WTC11 (cell line): ENCODE measurements at regions not wholly inside any gene's neighbourhood (a gene's known extent, or its start where the extent isn't known, plus 50 kb on each side); places are given as distances from the start of the nearest gene placed in this dataset.

Experiments
- ATAC-seq: fragments of 200-7000 bp; cut with Tn5 transposase; 2 replicates; pipeline ENCODE4 v1.10.0; 2021; ENCODE audit warnings: mild to moderate bottlenecking, moderate library complexity
- CTCF ChIA-PET: fragments of 300-600 bp; sonication (Branson Sonifier 250); formaldehyde crosslinking; loops from one replicate; lab custom pipeline; 2021; ENCODE audit warnings: antibody characterized with exemption; lab: Charles Lee
- POLR2A ChIA-PET: fragments of 350-600 bp; sonication (Branson Sonifier 250); formaldehyde crosslinking; loops from one replicate; lab custom pipeline; 2021; ENCODE audit warnings: antibody characterized with exemption; lab: Charles Lee
- DNase-seq: peaks from one replicate; pipeline ENCODE4 v3.0.0; 2021; ENCODE audit warnings: low spot score
- H3K27ac Mint-ChIP-seq: 2 replicates; pipeline ENCODE4 v1.8.0; 2021; ENCODE audit warnings: mixed read lengths
- H3K27me3 Mint-ChIP-seq: 2 replicates; pipeline ENCODE4 v1.8.0; 2021; ENCODE audit warnings: low read depth, mild to moderate bottlenecking, moderate library complexity, mixed read lengths
- H3K36me3 Mint-ChIP-seq: 2 replicates; pipeline ENCODE4 v1.8.0; 2021; ENCODE audit warnings: mixed read lengths
- H3K4me1 Mint-ChIP-seq: 2 replicates; pipeline ENCODE4 v1.8.0; 2022; ENCODE audit warnings: mixed read lengths
- H3K4me3 Mint-ChIP-seq: 2 replicates; pipeline ENCODE4 v1.8.0; 2021; ENCODE audit warnings: mild to moderate bottlenecking, moderate library complexity, mixed read lengths
- H3K9me3 Mint-ChIP-seq: 2 replicates; pipeline ENCODE4 v1.8.0; 2021; ENCODE audit warnings: mixed read lengths
- CBFB ChIP-seq: sonication (generic); formaldehyde crosslinking; IDR thresholded peaks from 2 replicates; pipeline ENCODE4 v1.8.1; 2022; ENCODE audit warnings: mild to moderate bottlenecking, low read depth, missing genetic modification reagents
- FOXJ3 ChIP-seq: sonication (generic); formaldehyde crosslinking; IDR thresholded peaks from 2 replicates; pipeline ENCODE4 v1.9.0; 2021; ENCODE audit warnings: missing genetic modification reagents, mild to moderate bottlenecking, borderline replicate concordance
- FOXP1 ChIP-seq: sonication (generic); formaldehyde crosslinking; IDR thresholded peaks from 2 replicates; pipeline ENCODE4 v1.8.0; 2022; ENCODE audit warnings: missing genetic modification reagents, mild to moderate bottlenecking, moderate library complexity, borderline replicate concordance
- GABPB1 ChIP-seq: sonication (generic); formaldehyde crosslinking; IDR thresholded peaks from 2 replicates; pipeline ENCODE4 v1.8.1; 2023; ENCODE audit warnings: mild to moderate bottlenecking, missing genetic modification reagents
- MYBL2 ChIP-seq: sonication (generic); formaldehyde crosslinking; IDR thresholded peaks from 2 replicates; pipeline ENCODE4 v1.8.1; 2023; ENCODE audit warnings: mild to moderate bottlenecking, moderate library complexity, missing genetic modification reagents
- NFYB ChIP-seq: sonication (generic); formaldehyde crosslinking; conservative IDR thresholded peaks from 2 replicates; pipeline ENCODE4 v1.8.0; 2022; ENCODE audit warnings: low read depth, missing genetic modification reagents
- SMAD3 ChIP-seq: sonication (generic); formaldehyde crosslinking; IDR thresholded peaks from 2 replicates; pipeline ENCODE4 v1.8.0; 2022; ENCODE audit warnings: missing genetic modification reagents, mild to moderate bottlenecking, borderline replicate concordance
- SOX15 ChIP-seq: fragments of 250-450 bp; sonication (Bioruptor Pico); IDR thresholded peaks from 2 replicates; pipeline ENCODE4 v1.9.0; 2021; ENCODE audit warnings: mild to moderate bottlenecking
- TP53 ChIP-seq: sonication (generic); formaldehyde crosslinking; IDR thresholded peaks from 2 replicates; pipeline ENCODE4 v1.8.1; 2023; ENCODE audit warnings: mild to moderate bottlenecking, missing genetic modification reagents
- ZNF232 ChIP-seq: sonication (generic); formaldehyde crosslinking; IDR thresholded peaks from 2 replicates; pipeline ENCODE4 v1.8.0; 2022; ENCODE audit warnings: mild to moderate bottlenecking, missing genetic modification reagents
- TF ChIP-seq, protein P1 (sequence below): sonication (generic); formaldehyde crosslinking; IDR thresholded peaks from 2 replicates; pipeline ENCODE4 v1.8.0; 2023; ENCODE audit warnings: missing genetic modification reagents
- TF ChIP-seq, protein P2 (sequence below): sonication (generic); formaldehyde crosslinking; IDR thresholded peaks from 2 replicates; pipeline ENCODE4 v1.8.1; 2023; ENCODE audit warnings: mild to moderate bottlenecking, missing genetic modification reagents, borderline replicate concordance
- TF ChIP-seq, protein P3 (sequence below): sonication (generic); formaldehyde crosslinking; IDR thresholded peaks from 2 replicates; pipeline ENCODE4 v1.8.0; 2023; ENCODE audit warnings: mild to moderate bottlenecking, missing genetic modification reagents
- TF ChIP-seq, protein P4 (sequence below): fragments of 250-450 bp; sonication (Bioruptor Pico); IDR thresholded peaks from 2 replicates; pipeline ENCODE4 v2.1.2; 2022; ENCODE audit warnings: mild to moderate bottlenecking, moderate library complexity
- TF ChIP-seq, protein P5 (sequence below): sonication (generic); formaldehyde crosslinking; IDR thresholded peaks from 2 replicates; pipeline ENCODE4 v1.8.1; 2022; ENCODE audit warnings: low read depth, mild to moderate bottlenecking, moderate library complexity, missing genetic modification reagents, borderline replicate concordance
- TF ChIP-seq, protein P6 (sequence below): sonication (generic); formaldehyde crosslinking; IDR thresholded peaks from 2 replicates; pipeline ENCODE4 v1.8.1; 2022; ENCODE audit warnings: missing genetic modification reagents, borderline replicate concordance

DNA sequence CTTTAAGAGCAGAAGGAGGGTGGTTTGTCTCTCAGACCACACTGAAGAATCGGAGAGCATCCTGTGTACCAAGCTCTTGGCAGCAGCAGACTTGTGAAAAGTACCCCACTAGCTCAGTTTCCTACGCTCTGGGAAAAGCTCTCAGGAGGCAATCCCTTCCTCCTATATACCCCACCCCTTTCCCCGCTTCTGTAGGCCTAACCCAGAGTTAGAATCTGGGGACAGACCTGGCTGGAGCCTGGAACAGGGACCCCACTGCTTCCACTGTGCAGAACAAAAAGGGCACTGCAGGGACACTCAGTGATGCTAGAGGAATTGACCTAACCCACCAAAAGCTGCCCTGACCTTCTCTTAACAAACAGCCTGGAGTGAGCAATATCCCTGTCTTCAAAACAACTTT is 70.0 kb upstream of the CCDC39 start:
- Mint-ChIP-seq H3K9me3 (no peaks in the 10 kb centered on the region), H3K4me3 (no peak overlapping the region), H3K27ac (no peak overlapping the region), H3K36me3 (no peaks in the 10 kb centered on the region), H3K27me3 (no peaks in the 10 kb centered on the region), H3K4me1 (peaks cover 21% of the 10 kb centered on the region)
- TF ChIP-seq, protein P1, sequence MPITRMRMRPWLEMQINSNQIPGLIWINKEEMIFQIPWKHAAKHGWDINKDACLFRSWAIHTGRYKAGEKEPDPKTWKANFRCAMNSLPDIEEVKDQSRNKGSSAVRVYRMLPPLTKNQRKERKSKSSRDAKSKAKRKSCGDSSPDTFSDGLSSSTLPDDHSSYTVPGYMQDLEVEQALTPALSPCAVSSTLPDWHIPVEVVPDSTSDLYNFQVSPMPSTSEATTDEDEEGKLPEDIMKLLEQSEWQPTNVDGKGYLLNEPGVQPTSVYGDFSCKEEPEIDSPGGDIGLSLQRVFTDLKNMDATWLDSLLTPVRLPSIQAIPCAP (CRISPR knock-in tag), result no peak
- no peak for TF ChIP-seq FOXJ3 (CRISPR knock-in tag)
- peak; percentile 95 for ATAC-seq
- DNase-seq, result no peak
- POLR2A ChIA-PET, result no interaction called here
- CTCF ChIA-PET, result no interaction called here

DNA sequence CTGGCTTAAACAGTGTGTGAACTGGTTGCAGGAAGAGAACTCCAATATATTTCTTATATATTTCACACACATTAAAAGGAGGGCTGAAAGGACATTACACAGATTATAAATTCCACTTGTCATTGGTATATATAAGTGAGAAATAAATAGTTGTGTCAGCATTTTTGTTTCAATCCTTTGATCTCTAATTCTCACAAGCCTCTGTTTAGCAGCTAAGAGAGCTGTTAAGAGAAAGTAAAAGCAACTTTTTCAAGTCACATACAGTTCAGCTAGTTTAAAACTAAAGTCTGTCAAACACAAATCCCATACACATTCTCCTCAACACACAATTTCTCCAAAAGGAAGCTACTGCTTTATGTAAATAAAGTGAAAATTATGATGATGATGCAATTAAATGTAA is 70.5 kb upstream of the CCDC39 start:
- ATAC-seq (no peak), DNase-seq (no peak)
- ChIA-PET POLR2A (no interaction called here), CTCF (interaction anchor here (0.9 kb wide), 1 partner anchor 70 kb away, joined by 3 read pairs; the partner anchor contains the start of gene CCDC39)
- Mint-ChIP-seq H3K27ac (no peak overlapping the region), H3K36me3 (no peaks in the 10 kb centered on the region), H3K4me1 (peaks cover 20% of the 10 kb centered on the region), H3K4me3 (no peak overlapping the region), H3K27me3 (no peaks in the 10 kb centered on the region), H3K9me3 (no peaks in the 10 kb centered on the region)
- TF ChIP-seq FOXP1 (CRISPR knock-in tag), result no peak
- no peak for TF ChIP-seq NFYB (CRISPR knock-in tag)
- TF ChIP-seq, protein P2, sequence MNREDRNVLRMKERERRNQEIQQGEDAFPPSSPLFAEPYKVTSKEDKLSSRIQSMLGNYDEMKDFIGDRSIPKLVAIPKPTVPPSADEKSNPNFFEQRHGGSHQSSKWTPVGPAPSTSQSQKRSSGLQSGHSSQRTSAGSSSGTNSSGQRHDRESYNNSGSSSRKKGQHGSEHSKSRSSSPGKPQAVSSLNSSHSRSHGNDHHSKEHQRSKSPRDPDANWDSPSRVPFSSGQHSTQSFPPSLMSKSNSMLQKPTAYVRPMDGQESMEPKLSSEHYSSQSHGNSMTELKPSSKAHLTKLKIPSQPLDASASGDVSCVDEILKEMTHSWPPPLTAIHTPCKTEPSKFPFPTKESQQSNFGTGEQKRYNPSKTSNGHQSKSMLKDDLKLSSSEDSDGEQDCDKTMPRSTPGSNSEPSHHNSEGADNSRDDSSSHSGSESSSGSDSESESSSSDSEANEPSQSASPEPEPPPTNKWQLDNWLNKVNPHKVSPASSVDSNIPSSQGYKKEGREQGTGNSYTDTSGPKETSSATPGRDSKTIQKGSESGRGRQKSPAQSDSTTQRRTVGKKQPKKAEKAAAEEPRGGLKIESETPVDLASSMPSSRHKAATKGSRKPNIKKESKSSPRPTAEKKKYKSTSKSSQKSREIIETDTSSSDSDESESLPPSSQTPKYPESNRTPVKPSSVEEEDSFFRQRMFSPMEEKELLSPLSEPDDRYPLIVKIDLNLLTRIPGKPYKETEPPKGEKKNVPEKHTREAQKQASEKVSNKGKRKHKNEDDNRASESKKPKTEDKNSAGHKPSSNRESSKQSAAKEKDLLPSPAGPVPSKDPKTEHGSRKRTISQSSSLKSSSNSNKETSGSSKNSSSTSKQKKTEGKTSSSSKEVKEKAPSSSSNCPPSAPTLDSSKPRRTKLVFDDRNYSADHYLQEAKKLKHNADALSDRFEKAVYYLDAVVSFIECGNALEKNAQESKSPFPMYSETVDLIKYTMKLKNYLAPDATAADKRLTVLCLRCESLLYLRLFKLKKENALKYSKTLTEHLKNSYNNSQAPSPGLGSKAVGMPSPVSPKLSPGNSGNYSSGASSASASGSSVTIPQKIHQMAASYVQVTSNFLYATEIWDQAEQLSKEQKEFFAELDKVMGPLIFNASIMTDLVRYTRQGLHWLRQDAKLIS (CRISPR knock-in tag), result no peak
- TF ChIP-seq, protein P3, sequence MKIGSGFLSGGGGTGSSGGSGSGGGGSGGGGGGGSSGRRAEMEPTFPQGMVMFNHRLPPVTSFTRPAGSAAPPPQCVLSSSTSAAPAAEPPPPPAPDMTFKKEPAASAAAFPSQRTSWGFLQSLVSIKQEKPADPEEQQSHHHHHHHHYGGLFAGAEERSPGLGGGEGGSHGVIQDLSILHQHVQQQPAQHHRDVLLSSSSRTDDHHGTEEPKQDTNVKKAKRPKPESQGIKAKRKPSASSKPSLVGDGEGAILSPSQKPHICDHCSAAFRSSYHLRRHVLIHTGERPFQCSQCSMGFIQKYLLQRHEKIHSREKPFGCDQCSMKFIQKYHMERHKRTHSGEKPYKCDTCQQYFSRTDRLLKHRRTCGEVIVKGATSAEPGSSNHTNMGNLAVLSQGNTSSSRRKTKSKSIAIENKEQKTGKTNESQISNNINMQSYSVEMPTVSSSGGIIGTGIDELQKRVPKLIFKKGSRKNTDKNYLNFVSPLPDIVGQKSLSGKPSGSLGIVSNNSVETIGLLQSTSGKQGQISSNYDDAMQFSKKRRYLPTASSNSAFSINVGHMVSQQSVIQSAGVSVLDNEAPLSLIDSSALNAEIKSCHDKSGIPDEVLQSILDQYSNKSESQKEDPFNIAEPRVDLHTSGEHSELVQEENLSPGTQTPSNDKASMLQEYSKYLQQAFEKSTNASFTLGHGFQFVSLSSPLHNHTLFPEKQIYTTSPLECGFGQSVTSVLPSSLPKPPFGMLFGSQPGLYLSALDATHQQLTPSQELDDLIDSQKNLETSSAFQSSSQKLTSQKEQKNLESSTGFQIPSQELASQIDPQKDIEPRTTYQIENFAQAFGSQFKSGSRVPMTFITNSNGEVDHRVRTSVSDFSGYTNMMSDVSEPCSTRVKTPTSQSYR (CRISPR knock-in tag), result no peak

DNA sequence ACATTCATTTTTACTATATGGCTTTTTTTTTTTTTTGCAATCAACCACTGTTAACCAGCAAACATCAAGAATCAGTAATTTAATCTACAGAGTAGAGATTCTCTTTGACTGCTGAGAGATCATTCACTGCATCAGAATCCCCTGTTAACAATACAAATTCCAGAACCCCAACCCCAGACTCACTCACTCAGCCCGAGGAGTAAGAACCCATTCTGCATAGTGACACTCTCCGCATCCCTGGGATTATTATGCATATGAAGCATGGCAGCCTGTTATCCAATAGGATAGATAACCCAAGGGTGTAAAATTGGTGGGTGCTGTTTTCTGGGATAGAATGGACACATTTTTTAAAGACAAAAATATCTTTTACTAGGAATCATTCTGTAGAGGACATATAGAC is 76.3 kb upstream of the CCDC39 start:
- TF ChIP-seq ZNF232 (CRISPR knock-in tag), result no peak
- no peak for TF ChIP-seq GABPB1
- no peak for TF ChIP-seq MYBL2
- TF ChIP-seq, protein P1 (CRISPR knock-in tag), result no peak
- TF ChIP-seq, protein P4, sequence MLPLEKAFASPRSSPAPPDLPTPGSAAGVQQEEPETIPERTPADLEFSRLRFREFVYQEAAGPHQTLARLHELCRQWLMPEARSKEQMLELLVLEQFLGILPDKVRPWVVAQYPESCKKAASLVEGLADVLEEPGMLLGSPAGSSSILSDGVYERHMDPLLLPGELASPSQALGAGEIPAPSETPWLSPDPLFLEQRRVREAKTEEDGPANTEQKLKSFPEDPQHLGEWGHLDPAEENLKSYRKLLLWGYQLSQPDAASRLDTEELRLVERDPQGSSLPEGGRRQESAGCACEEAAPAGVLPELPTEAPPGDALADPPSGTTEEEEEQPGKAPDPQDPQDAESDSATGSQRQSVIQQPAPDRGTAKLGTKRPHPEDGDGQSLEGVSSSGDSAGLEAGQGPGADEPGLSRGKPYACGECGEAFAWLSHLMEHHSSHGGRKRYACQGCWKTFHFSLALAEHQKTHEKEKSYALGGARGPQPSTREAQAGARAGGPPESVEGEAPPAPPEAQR (CRISPR knock-in tag), result no peak
- TF ChIP-seq, protein P5, sequence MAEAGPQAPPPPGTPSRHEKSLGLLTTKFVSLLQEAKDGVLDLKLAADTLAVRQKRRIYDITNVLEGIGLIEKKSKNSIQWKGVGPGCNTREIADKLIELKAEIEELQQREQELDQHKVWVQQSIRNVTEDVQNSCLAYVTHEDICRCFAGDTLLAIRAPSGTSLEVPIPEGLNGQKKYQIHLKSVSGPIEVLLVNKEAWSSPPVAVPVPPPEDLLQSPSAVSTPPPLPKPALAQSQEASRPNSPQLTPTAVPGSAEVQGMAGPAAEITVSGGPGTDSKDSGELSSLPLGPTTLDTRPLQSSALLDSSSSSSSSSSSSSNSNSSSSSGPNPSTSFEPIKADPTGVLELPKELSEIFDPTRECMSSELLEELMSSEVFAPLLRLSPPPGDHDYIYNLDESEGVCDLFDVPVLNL (CRISPR knock-in tag), result no peak
- TF ChIP-seq, protein P6, sequence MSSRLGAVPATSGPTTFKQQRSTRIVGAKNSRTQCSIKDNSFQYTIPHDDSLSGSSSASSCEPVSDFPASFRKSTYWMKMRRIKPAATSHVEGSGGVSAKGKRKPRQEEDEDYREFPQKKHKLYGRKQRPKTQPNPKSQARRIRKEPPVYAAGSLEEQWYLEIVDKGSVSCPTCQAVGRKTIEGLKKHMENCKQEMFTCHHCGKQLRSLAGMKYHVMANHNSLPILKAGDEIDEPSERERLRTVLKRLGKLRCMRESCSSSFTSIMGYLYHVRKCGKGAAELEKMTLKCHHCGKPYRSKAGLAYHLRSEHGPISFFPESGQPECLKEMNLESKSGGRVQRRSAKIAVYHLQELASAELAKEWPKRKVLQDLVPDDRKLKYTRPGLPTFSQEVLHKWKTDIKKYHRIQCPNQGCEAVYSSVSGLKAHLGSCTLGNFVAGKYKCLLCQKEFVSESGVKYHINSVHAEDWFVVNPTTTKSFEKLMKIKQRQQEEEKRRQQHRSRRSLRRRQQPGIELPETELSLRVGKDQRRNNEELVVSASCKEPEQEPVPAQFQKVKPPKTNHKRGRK (CRISPR knock-in tag), result no peak
- no peak for TF ChIP-seq SMAD3 (CRISPR knock-in tag)
- no peak for TF ChIP-seq TP53 (CRISPR knock-in tag)
- no peak for TF ChIP-seq CBFB (CRISPR knock-in tag)
- no peak for TF ChIP-seq SOX15 (CRISPR knock-in tag)
- no peak overlapping the region for H3K27ac Mint-ChIP-seq
- DNase-seq (no peak), ATAC-seq (peak; percentile 96)
- H3K27me3 Mint-ChIP-seq, result no peaks in the 10 kb centered on the region
- ChIA-PET CTCF (no interaction called here), POLR2A (no interaction called here)
- peaks cover 8% of the 10 kb centered on the region for H3K9me3 Mint-ChIP-seq
- H3K36me3 Mint-ChIP-seq, result no peaks in the 10 kb centered on the region; the same call in 1 of the 2 replicates
- H3K4me3 Mint-ChIP-seq, result no peak overlapping the region
- H3K4me1 Mint-ChIP-seq, result peaks cover 18% of the 10 kb centered on the region
